IMR-90 (cell line): ENCODE measurements at regions not wholly inside any gene's neighbourhood (a gene's known extent, or its start where the extent isn't known, plus 50 kb on each side); places are given as distances from the start of the nearest gene placed in this dataset.

Source experiments
- ATAC-seq: fragments of 200-7000 bp; cut with Tn5 transposase; 2 replicates; pipeline ENCODE4 v1.9.1; 2020; ENCODE audit warnings: low read depth, mild to moderate bottlenecking, moderate library complexity
- BruUV-seq: library from RNA; stranded (reverse); fragments of 400-500 nt; replicated peaks from 2 replicates; lab custom pipeline; 2021; lab: Mats Ljungman, UMichigan
- CTCF ChIA-PET: fragments of 300-600 bp; formaldehyde crosslinking; extraction: SDS; loops from one replicate; lab custom pipeline; 2021; ENCODE audit warnings: antibody characterized with exemption; lab: Yijun Ruan, JAX
- POLR2A ChIA-PET: fragments of 300-600 bp; sonication (Branson Sonifier 250); formaldehyde crosslinking; loops from one replicate; lab custom pipeline; 2022; ENCODE audit warnings: antibody characterized with exemption; ENCODE audit not compliant: unreplicated experiment; lab: Charles Lee
- DNase-seq: peaks from one replicate; pipeline ENCODE4 v3.0.0; 2013
- H2AFZ ChIP-seq: replicated peaks from 2 replicates; pipeline ENCODE3; 2013; ENCODE audit warnings: low read length, mild to moderate bottlenecking; ENCODE audit not compliant: poor library complexity
- H2AK5ac ChIP-seq: 2 replicates; pipeline ENCODE4 v1.6.1; 2013; ENCODE audit warnings: low read depth, low read length, inconsistent platforms
- H2AK9ac ChIP-seq: replicated peaks from 2 replicates; pipeline ENCODE3; 2013; ENCODE audit warnings: mild to moderate bottlenecking, low read depth, low read length, moderate library complexity; ENCODE audit not compliant: poor library complexity
- H2BK120ac ChIP-seq: 2 replicates; pipeline ENCODE4 v1.6.1; 2013; ENCODE audit warnings: low read depth, low read length, inconsistent platforms
- H2BK15ac ChIP-seq: 3 replicates; pipeline ENCODE4 v1.6.1; 2013; ENCODE audit warnings: low read depth, low read length, inconsistent platforms
- H2BK20ac ChIP-seq: 2 replicates; pipeline ENCODE4 v1.6.1; 2013; ENCODE audit warnings: low read depth, mild to moderate bottlenecking, inconsistent platforms, low read length, moderate library complexity
- H2BK5ac ChIP-seq: 2 replicates; pipeline ENCODE4 v1.6.1; 2013; ENCODE audit warnings: mild to moderate bottlenecking, low read depth, low read length, inconsistent platforms; ENCODE audit not compliant: poor library complexity, severe bottlenecking
- H3K14ac ChIP-seq: replicated peaks from 2 replicates; pipeline ENCODE4 v1.6.1; 2013; ENCODE audit warnings: low read depth, low read length, inconsistent platforms
- H3K18ac ChIP-seq: 2 replicates; pipeline ENCODE4 v1.6.1; 2013; ENCODE audit warnings: low read depth, low read length, control low read depth
- H3K23ac ChIP-seq: 2 replicates; pipeline ENCODE4 v1.6.1; 2013; ENCODE audit warnings: low read depth, low read length, inconsistent platforms
- H3K27ac ChIP-seq: 2 replicates; pipeline ENCODE4 v1.5.1; 2013; ENCODE audit warnings: mild to moderate bottlenecking, control low read depth, low read length; ENCODE audit not compliant: insufficient read depth
- H3K27me3 ChIP-seq: 2 replicates; pipeline ENCODE4 v1.6.1; 2013; ENCODE audit warnings: low read length; ENCODE audit not compliant: control insufficient read depth, insufficient read depth
- H3K36me3 ChIP-seq: 2 replicates; pipeline ENCODE4 v1.6.1; 2013; ENCODE audit warnings: low read length, mixed read lengths; ENCODE audit not compliant: control insufficient read depth, insufficient read depth
- H3K4ac ChIP-seq: 2 replicates; pipeline ENCODE4 v1.6.1; 2013; ENCODE audit warnings: low read depth, low read length, inconsistent platforms
- H3K4me1 ChIP-seq: 2 replicates; pipeline ENCODE4 v1.6.1; 2013; ENCODE audit warnings: low read length, mixed read lengths; ENCODE audit not compliant: control insufficient read depth, insufficient read depth
- H3K4me2 ChIP-seq: 2 replicates; pipeline ENCODE4 v1.6.1; 2013; ENCODE audit warnings: low read depth, mild to moderate bottlenecking, control low read depth, low read length, moderate library complexity
- H3K4me3 ChIP-seq: 2 replicates; pipeline ENCODE4 v1.5.1; 2013; ENCODE audit warnings: low read depth, mild to moderate bottlenecking, control low read depth, low read length, moderate library complexity; ENCODE audit not compliant: insufficient read depth
- H3K56ac ChIP-seq: 2 replicates; pipeline ENCODE4 v1.6.1; 2013; ENCODE audit warnings: low read length, inconsistent platforms; ENCODE audit not compliant: insufficient read depth; ENCODE audit errors: extremely low read depth
- H3K79me1 ChIP-seq, 2 experiments: 2 replicates each; pipeline ENCODE4 v1.6.1; 2013; ENCODE audit warnings: low read length in 2 of 2, inconsistent platforms in 1 of 2, low read depth in 1 of 2
- H3K9ac ChIP-seq: 2 replicates; pipeline ENCODE4 v1.6.1; 2013; ENCODE audit warnings: low read depth, low read length, control low read depth
- H3K9me1 ChIP-seq: 2 replicates; pipeline ENCODE4 v1.6.1; 2013; ENCODE audit warnings: low read length, inconsistent platforms; ENCODE audit not compliant: insufficient read depth
- H3K9me3 ChIP-seq: 2 replicates; pipeline ENCODE4 v1.6.1; 2013; ENCODE audit warnings: low read length; ENCODE audit not compliant: control insufficient read depth, insufficient read depth
- H4K20me1 ChIP-seq: 2 replicates; pipeline ENCODE4 v1.6.1; 2013; ENCODE audit warnings: low read length, inconsistent platforms; ENCODE audit not compliant: insufficient read depth
- H4K5ac ChIP-seq: 2 replicates; pipeline ENCODE4 v1.6.1; 2013; ENCODE audit warnings: mild to moderate bottlenecking, low read depth, low read length, control low read depth
- H4K8ac ChIP-seq, 2 experiments: 2 replicates each; pipeline ENCODE4 v1.6.1; 2013; ENCODE audit warnings: low read depth in 2 of 2, low read length in 2 of 2, control low read depth in 1 of 2, inconsistent platforms in 1 of 2
- H4K91ac ChIP-seq: 2 replicates; pipeline ENCODE4 v1.6.1; 2013; ENCODE audit warnings: low read depth, low read length, inconsistent platforms; ENCODE audit not compliant: insufficient read depth
- BHLHE40 ChIP-seq: fragments of 150-350 bp; IDR thresholded peaks from 2 replicates; pipeline ENCODE4 v1.6.1; 2016; ENCODE audit warnings: mild to moderate bottlenecking, low read depth, low read length
- CEBPB ChIP-seq: IDR thresholded peaks from 2 replicates; pipeline ENCODE4 v1.6.1; 2012; ENCODE audit warnings: low read depth, low read length, improper control_type of control experiment
- CHD1 ChIP-seq: IDR thresholded peaks from 2 replicates; pipeline ENCODE4 v1.6.1; 2012; ENCODE audit warnings: low read depth, low read length, improper control_type of control experiment
- FOS ChIP-seq: fragments of 150-350 bp; IDR thresholded peaks from 2 replicates; pipeline ENCODE4 v1.6.1; 2016; ENCODE audit warnings: low read depth, low read length
- MAFK ChIP-seq: IDR thresholded peaks from 2 replicates; pipeline ENCODE4 v1.6.1; 2012; ENCODE audit warnings: low read depth, low read length, improper control_type of control experiment
- MAZ ChIP-seq: IDR thresholded peaks from 2 replicates; pipeline ENCODE4 v1.6.1; 2012; ENCODE audit warnings: low read depth, mild to moderate bottlenecking, low read length, improper control_type of control experiment, moderate library complexity, borderline replicate concordance
- MXI1 ChIP-seq: IDR thresholded peaks from 2 replicates; pipeline ENCODE4 v1.6.1; 2012; ENCODE audit warnings: low read depth, mild to moderate bottlenecking, low read length, moderate library complexity, borderline replicate concordance
- NFE2L2 ChIP-seq: fragments of 150-350 bp; IDR thresholded peaks from 2 replicates; pipeline ENCODE4 v1.6.1; 2016; ENCODE audit warnings: low read depth, mild to moderate bottlenecking, low read length
- POLR2A ChIP-seq: IDR thresholded peaks from 2 replicates; pipeline ENCODE4 v1.6.1; 2012; ENCODE audit warnings: mild to moderate bottlenecking, low read depth, low read length
- RAD21 ChIP-seq: IDR thresholded peaks from 2 replicates; pipeline ENCODE4 v1.6.1; 2012; ENCODE audit warnings: low read length, improper control_type of control experiment
- RCOR1 ChIP-seq: IDR thresholded peaks from 2 replicates; pipeline ENCODE4 v1.6.1; 2012; ENCODE audit warnings: mild to moderate bottlenecking, low read length, improper control_type of control experiment; ENCODE audit not compliant: insufficient replicate concordance
- RFX5 ChIP-seq: IDR thresholded peaks from 2 replicates; pipeline ENCODE4 v1.8.0; 2012; ENCODE audit warnings: low read depth, mild to moderate bottlenecking, low read length, moderate library complexity
- SMC3 ChIP-seq: fragments of 150-350 bp; IDR thresholded peaks from 2 replicates; pipeline ENCODE4 v1.6.1; 2016; ENCODE audit warnings: low read depth, mild to moderate bottlenecking, antibody characterized with exemption, low read length, moderate library complexity
- WGBS, 2 experiments: methylation state at CpG; one replicate each; pipeline versions ENCODE4 v1.1.5 to v1.1.7; 2013; ENCODE audit warnings: missing lambda C conversion rate in 2 of 2; ENCODE audit not compliant: insufficient read length in 1 of 2; ENCODE audit errors: extremely low coverage in 2 of 2; 5-methylcytosine and 5-hydroxymethylcytosine counted together
- dilution Hi-C: fragments of 300-500 bp; cut with HindIII; formaldehyde crosslinking; loops from one replicate; pipeline ENCODE4 v1.14.3; 2018; ENCODE audit warnings: low sequenced_read_pairs; ENCODE audit not compliant: unreplicated experiment
- in situ Hi-C: fragments of 300-500 bp; cut with MboI; formaldehyde crosslinking; loops from 3 replicates; pipeline ENCODE4 v1.14.3; 2019; ENCODE audit warnings: low sequenced_read_pairs, inconsistent platforms, mixed read lengths
- intact Hi-C: fragments of 100-400 bp; cut with micrococcal nuclease; formaldehyde crosslinking; loops from 2 replicates; pipeline ENCODE4 v1.10.0; 2022
- TF ChIP-seq, protein P1 (sequence below): conservative IDR thresholded peaks from 2 replicates; pipeline ENCODE4 v1.5.1; 2012; ENCODE audit warnings: mild to moderate bottlenecking, low read depth, low read length, improper control_type of control experiment
- TF ChIP-seq, protein P2 (sequence below): fragments of 150-350 bp; IDR thresholded peaks from 2 replicates; pipeline ENCODE4 v1.6.1; 2017; ENCODE audit warnings: mild to moderate bottlenecking, antibody characterized with exemption, low read length, low read depth
- TF ChIP-seq, protein P3 (sequence below): fragments of 150-350 bp; IDR thresholded peaks from 2 replicates; pipeline ENCODE4 v1.6.1; 2016; ENCODE audit warnings: low read depth, mild to moderate bottlenecking, low read length, moderate library complexity, borderline replicate concordance

DNA sequence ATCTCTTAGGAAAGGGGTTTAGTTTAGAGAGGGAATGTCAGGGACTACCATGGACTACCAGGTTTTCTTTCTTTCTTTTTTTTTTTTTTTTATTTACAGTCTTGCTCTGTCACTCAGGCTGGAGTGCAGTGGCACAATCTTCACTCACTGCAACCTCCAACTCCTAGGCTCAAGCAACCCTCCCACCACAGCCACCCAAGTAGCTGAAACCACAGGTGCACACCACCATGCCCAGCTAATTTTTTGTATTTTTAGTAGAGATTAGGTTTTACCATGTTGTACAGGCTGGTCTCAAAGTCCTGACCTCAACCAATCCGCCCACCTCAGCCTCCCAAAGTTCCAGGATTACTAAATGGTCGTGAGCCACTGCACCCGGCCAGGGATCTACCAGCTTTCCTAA, 572.7 kb downstream of the CAAP1 start:
- Histone ChIP-seq H2BK20ac (no peak overlapping the region), H3K27ac (no peak overlapping the region), H2AK5ac (no peak overlapping the region), H4K20me1 (no peaks in the 10 kb centered on the region), H4K8ac (no peak overlapping the region), H3K4me1 (no peaks in the 10 kb centered on the region), H3K18ac (no peak overlapping the region), H2BK5ac (no peak overlapping the region), H2AFZ (no peak overlapping the region), H3K56ac (no peak overlapping the region), H3K4me2 (no peak overlapping the region), H2AK9ac (no peak overlapping the region), H3K27me3 (no peaks in the 10 kb centered on the region), H3K9me1 (no peaks in the 10 kb centered on the region), H3K23ac (no peak overlapping the region), H3K9me3 (no peaks in the 10 kb centered on the region), H3K4ac (no peak overlapping the region), H4K5ac (no peak overlapping the region), H3K9ac (no peak overlapping the region), H2BK15ac (no peak overlapping the region), H3K36me3 (no peaks in the 10 kb centered on the region), H4K91ac (no peak overlapping the region), H3K79me1 (no peaks in the 10 kb centered on the region), H2BK120ac (no peak overlapping the region), H3K14ac (no peak overlapping the region), H3K4me3 (no peak overlapping the region)
- dilution Hi-C loops = no loop called here
- in situ Hi-C loops = no loop called here
- intact Hi-C loops = loop anchor here (10.0 kb wide), 1 partner anchor 155 kb away; no protein-coding TSS in a partner anchor
- CTCF ChIA-PET = interaction anchor here (0.6 to 0.7 kb wide), 6 partner anchors 15 to 478 kb away, joined by 3 to 4 read pairs (median 3); no protein-coding TSS in a partner anchor
- DNase-seq (no peak), ATAC-seq (no peak)
- no peak for TF ChIP-seq BHLHE40
- TF ChIP-seq, protein P1, sequence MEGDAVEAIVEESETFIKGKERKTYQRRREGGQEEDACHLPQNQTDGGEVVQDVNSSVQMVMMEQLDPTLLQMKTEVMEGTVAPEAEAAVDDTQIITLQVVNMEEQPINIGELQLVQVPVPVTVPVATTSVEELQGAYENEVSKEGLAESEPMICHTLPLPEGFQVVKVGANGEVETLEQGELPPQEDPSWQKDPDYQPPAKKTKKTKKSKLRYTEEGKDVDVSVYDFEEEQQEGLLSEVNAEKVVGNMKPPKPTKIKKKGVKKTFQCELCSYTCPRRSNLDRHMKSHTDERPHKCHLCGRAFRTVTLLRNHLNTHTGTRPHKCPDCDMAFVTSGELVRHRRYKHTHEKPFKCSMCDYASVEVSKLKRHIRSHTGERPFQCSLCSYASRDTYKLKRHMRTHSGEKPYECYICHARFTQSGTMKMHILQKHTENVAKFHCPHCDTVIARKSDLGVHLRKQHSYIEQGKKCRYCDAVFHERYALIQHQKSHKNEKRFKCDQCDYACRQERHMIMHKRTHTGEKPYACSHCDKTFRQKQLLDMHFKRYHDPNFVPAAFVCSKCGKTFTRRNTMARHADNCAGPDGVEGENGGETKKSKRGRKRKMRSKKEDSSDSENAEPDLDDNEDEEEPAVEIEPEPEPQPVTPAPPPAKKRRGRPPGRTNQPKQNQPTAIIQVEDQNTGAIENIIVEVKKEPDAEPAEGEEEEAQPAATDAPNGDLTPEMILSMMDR = no peak
- no peak for TF ChIP-seq CHD1
- TF ChIP-seq, protein P2, sequence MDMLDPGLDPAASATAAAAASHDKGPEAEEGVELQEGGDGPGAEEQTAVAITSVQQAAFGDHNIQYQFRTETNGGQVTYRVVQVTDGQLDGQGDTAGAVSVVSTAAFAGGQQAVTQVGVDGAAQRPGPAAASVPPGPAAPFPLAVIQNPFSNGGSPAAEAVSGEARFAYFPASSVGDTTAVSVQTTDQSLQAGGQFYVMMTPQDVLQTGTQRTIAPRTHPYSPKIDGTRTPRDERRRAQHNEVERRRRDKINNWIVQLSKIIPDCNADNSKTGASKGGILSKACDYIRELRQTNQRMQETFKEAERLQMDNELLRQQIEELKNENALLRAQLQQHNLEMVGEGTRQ = no peak
- TF ChIP-seq, protein P3, sequence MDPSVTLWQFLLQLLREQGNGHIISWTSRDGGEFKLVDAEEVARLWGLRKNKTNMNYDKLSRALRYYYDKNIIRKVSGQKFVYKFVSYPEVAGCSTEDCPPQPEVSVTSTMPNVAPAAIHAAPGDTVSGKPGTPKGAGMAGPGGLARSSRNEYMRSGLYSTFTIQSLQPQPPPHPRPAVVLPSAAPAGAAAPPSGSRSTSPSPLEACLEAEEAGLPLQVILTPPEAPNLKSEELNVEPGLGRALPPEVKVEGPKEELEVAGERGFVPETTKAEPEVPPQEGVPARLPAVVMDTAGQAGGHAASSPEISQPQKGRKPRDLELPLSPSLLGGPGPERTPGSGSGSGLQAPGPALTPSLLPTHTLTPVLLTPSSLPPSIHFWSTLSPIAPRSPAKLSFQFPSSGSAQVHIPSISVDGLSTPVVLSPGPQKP = no peak
- no peak for TF ChIP-seq CEBPB
- no peak for TF ChIP-seq RCOR1
- no peak for TF ChIP-seq POLR2A
- no peak for TF ChIP-seq RFX5
- TF ChIP-seq NFE2L2 = no peak
- no peak for TF ChIP-seq RAD21
- no peak for TF ChIP-seq SMC3
- TF ChIP-seq MXI1 = no peak
- TF ChIP-seq MAZ = no peak
- TF ChIP-seq MAFK = no peak
- TF ChIP-seq FOS = no peak
- BruUV-seq = no TSS peak
- POLR2A ChIA-PET = no interaction called here
- WGBS, 2 experiments = no CpG with 5 or more reads among the region's 3 CpGs
